Activated naive CD4-positive, alpha-beta T cell treated with anti-CD3 and anti-CD28 coated beads, Interleukin-2, amount 50 U/mL, for 72 hours (primary cell): ENCODE measurements at regions not wholly inside any gene's neighbourhood (a gene's known extent, or its start where the extent isn't known, plus 50 kb on each side); places are given as distances from the start of the nearest gene placed in this dataset.

Experiments used
- ATAC-seq, 2 donors: fragments of 150-1000 bp; cut with Tn5 transposase; 2 replicates each; pipeline ENCODE4 v1.10.0; 2021; ENCODE audit warnings: mild to moderate bottlenecking in 2 of 2, moderate library complexity in 2 of 2
- DNase-seq, 2 donors: peaks; one replicate each; pipeline ENCODE4 v3.0.0; 2021 to 2022; ENCODE audit warnings: low spot score in 2 of 2
- H3K27ac Mint-ChIP-seq, 2 donors: one replicate each; pipeline ENCODE4 v1.8.0; 2022; ENCODE audit warnings: mild to moderate bottlenecking in 2 of 2, mixed read lengths in 2 of 2
- H3K36me3 Mint-ChIP-seq, 2 donors: one replicate each; pipeline ENCODE4 v1.8.0; 2022; ENCODE audit warnings: mixed read lengths in 2 of 2
- H3K9me3 Mint-ChIP-seq, 2 donors: one replicate each; pipeline ENCODE4 v1.8.0; 2022; ENCODE audit warnings: mixed read lengths in 2 of 2

GRCh38 chr11:91956711-91957110 lies 267.9 kb upstream of the FAT3 start:
- H3K27ac Mint-ChIP-seq: no peak overlapping the region
- H3K9me3 Mint-ChIP-seq: peaks cover 31 to 34% of the 10 kb centered on the region in 2 donors
- DNase-seq (no peak), ATAC-seq (no peak)
- H3K36me3 Mint-ChIP-seq: peaks cover 10 to 23% of the 10 kb centered on the region in 2 donors

DNA sequence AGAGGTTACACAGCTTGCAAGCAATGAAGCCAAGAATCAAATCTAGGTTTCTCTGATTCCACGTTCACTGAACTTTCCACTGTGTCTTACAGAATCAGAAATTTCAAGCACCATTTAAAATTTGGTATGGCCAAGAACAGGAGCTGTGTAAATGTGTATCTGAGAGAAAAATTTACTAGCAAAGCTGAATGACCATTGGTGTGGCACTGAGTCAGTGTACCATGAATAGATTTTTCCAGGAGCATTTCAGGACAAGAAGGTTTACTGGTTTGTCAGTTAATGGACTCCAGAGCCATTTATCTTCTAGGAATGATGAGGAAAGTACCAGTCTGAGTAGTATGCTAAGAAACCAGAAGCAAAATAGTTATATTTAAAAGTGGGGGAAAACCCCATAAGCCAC lies 269.4 kb upstream of the FAT3 start:
- Mint-ChIP-seq H3K36me3 (peaks cover 3 to 19% of the 10 kb centered on the region in 2 donors), H3K27ac (no peak overlapping the region), H3K9me3 (peaks cover 18 to 21% of the 10 kb centered on the region in 2 donors)
- ATAC-seq (no peak), DNase-seq (no peak)

DNA sequence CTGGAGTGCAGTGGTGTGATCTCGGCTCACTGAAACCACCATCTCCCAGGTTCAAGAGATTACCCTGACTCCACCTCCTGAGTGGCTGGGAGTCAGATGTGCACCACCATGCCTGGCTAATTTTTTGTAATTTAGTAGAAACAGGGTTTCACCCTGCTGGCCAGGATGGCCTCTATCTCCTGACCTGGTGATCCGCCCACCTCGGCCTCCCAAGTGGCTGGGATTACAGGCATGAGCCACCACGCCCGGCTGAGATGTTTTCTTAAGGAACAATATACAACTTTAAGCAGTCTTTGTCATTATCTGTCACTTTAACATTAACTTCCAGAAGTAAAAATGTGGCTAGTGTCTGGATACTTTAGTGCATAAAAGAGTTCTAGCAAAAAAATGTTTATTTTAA lies 272.6 kb upstream of the FAT3 start:
- ATAC-seq (no peak), DNase-seq (no peak)
- Mint-ChIP-seq H3K27ac (no peak overlapping the region), H3K9me3 (peaks cover 17 to 18% of the 10 kb centered on the region in 2 donors), H3K36me3 (peaks cover 0 to 5% of the 10 kb centered on the region in 2 donors)

GRCh38 chr11:91947215-91947820 lies 277.3 kb upstream of the FAT3 start:
- DNase-seq (no peak), ATAC-seq (no peak)
- H3K27ac Mint-ChIP-seq: no peak overlapping the region
- H3K36me3 Mint-ChIP-seq: no peaks in the 10 kb centered on the region
- peaks cover 24 to 27% of the 10 kb centered on the region in 2 donors for H3K9me3 Mint-ChIP-seq

DNA sequence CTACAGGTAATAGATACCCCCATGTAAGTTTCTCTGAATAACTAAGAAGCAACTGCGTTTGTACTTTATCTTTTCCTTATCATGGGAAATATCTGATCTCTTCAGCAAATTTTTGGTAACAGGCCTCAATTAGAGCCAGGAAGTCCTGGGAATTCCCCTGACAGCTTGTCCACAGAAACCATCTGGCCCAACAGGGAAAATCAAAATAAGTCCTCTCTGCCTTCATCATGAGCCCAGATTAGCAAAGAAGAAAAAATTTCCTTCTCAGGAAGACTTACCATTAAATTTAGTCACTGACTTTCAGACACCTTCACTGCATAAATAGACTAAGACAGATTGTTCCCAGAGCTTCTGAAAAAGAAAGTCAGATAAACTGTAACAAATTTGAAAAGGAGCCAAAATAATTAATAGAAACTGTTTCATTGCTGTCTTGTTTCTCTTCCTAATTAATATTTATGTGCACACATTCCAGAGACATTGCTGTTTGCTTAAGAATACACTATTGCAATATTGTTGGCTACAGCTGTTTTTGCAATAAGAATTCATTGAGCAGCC lies 278.1 kb upstream of the FAT3 start:
- Mint-ChIP-seq H3K27ac (no peak overlapping the region), H3K9me3 (peaks cover 24 to 27% of the 10 kb centered on the region in 2 donors), H3K36me3 (no peaks in the 10 kb centered on the region)
- no peak for ATAC-seq
- DNase-seq: no peak

DNA sequence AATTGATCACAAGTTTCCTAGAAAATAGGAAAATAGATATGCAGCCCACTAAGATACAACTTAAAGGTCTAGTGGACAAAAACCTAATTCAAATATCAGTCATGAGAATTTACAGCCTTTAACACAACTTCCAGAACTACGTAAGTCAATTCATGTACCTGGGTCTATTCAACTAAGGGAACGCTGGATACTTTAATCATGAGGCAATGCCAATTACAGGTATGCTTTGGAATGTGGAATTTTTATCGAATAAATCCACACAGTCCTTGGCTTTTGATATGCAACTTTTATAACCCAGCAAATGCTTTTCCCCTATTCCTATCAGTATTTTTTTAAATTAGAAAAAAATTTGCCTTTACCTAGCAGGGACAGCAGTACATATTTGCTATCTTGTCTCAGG lies 289.5 kb upstream of the FAT3 start:
- Mint-ChIP-seq H3K36me3 (no peaks in the 10 kb centered on the region), H3K9me3 (peaks cover 11 to 17% of the 10 kb centered on the region in 2 donors), H3K27ac (no peak overlapping the region)
- no peak for ATAC-seq
- DNase-seq: no peak

DNA sequence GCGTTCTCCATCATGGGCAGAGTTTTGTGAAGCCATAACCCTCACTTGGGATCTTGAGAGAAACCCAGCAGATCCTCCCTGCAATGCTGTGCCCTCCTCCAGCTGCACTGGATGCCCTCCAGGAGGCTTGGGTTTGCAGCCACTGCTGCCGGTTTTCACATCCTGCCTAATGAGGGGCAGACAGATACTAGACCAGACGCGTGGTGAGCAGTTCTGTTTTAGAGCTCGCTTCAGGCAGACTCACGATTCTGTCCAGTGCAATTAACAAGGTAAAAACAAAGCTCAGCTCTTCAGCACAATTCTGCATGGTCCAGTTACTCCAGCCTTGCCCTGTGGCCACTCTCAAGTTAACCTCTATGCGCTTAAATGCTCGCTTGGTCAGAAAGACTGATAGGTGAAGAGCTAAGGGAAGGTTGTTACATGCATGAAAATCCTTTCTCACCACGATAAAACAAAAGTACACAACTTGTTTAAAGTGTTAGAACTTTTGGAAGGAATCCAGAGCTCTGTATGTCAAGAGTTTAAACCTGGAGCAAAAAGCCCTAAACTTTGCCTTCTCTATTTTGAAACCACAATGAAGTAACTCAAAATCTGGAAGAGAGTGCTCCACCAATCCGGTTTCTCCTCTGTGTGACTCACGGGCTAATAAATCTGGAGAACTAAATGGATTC lies 292.3 kb upstream of the FAT3 start:
- H3K36me3 Mint-ChIP-seq: no peaks in the 10 kb centered on the region
- peaks cover 20 to 22% of the 10 kb centered on the region in 2 donors for H3K9me3 Mint-ChIP-seq
- DNase-seq (no peak), ATAC-seq (no peak)
- H3K27ac Mint-ChIP-seq: no peak overlapping the region

DNA sequence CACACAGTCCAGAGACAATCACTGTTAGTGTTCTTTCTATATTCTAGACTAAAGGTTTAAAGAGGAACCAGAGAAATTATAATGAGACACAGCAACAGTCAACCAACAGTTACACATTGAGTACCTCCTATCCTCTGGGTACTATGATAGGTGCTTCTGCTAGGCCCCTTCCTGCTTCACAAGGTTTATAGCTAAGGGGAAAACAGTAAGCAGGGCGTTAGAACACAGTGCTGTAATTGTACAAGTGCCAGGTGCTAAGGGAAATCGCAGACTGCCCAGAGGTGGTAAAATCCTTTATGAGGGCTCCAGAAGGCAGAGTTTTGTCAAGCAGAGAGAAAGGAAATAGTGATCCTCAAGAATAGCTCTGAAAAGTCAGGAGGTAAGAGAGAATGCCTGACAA lies 297.2 kb upstream of the FAT3 start:
- no peaks in the 10 kb centered on the region for H3K36me3 Mint-ChIP-seq
- DNase-seq: no peak
- no peak for ATAC-seq
- peaks cover 37 to 40% of the 10 kb centered on the region in 2 donors for H3K9me3 Mint-ChIP-seq
- no peak overlapping the region for H3K27ac Mint-ChIP-seq

GRCh38 chr11:91926965-91927364 lies 297.7 kb upstream of the FAT3 start:
- Mint-ChIP-seq H3K9me3 (peaks cover 37% of the 10 kb centered on the region in 2 donors), H3K36me3 (no peaks in the 10 kb centered on the region), H3K27ac (no peak overlapping the region)
- no peak for ATAC-seq
- no peak for DNase-seq

GRCh38 chr11:91922846-91923245 lies 301.8 kb upstream of the FAT3 start:
- ATAC-seq (no peak), DNase-seq (no peak)
- no peaks in the 10 kb centered on the region for H3K36me3 Mint-ChIP-seq
- H3K9me3 Mint-ChIP-seq: peaks cover 28 to 35% of the 10 kb centered on the region in 2 donors
- H3K27ac Mint-ChIP-seq: no peak overlapping the region

GRCh38 chr11:91921974-91922373 lies 302.6 kb upstream of the FAT3 start:
- no peak for ATAC-seq
- H3K27ac Mint-ChIP-seq: no peak overlapping the region
- peaks cover 25 to 31% of the 10 kb centered on the region in 2 donors for H3K9me3 Mint-ChIP-seq

DNA sequence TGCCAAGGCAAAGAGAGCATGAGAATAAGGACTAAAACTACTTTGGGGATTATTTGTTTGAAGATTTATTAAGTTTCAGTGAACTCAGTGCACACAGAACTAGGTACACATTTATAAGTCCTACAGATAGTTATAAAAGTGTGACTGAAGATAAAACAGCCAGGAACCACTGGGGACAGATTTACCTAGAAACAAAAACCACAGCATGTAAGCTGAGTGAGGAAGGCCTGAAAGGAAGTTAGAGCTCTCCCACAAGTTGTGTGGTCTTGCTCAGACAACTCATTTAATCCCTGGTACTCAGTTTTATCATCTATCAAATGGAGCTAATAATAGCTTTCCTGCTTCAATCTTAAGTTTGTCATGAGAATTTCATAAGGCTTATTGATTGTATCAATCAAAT lies 311.2 kb upstream of the FAT3 start:
- peaks cover 18 to 22% of the 10 kb centered on the region in 2 donors for H3K9me3 Mint-ChIP-seq
- DNase-seq (no peak), ATAC-seq (no peak)
- no peaks in the 10 kb centered on the region for H3K36me3 Mint-ChIP-seq
- H3K27ac Mint-ChIP-seq: no peak overlapping the region

More at GRCh38 chr11:91921974-91922373, 302.6 kb upstream of the FAT3 start:
- H3K36me3 Mint-ChIP-seq: no peaks in the 10 kb centered on the region
- DNase-seq: no peak

- Mint-ChIP-seq H3K9me3 (peaks cover 18 to 22% of the 10 kb centered on the region in 2 donors), H3K27ac (no peak overlapping the region), H3K36me3 (no peaks in the 10 kb centered on the region)
- no peak for ATAC-seq
- DNase-seq: no peak
These were observed 312.3 kb upstream of the FAT3 start for GRCh38 chr11:91912322-91912721.

GRCh38 chr11:91906871-91907624 lies 317.6 kb upstream of the FAT3 start:
- ATAC-seq: no peak
- H3K9me3 Mint-ChIP-seq: peaks cover 12 to 14% of the 10 kb centered on the region in 2 donors
- H3K36me3 Mint-ChIP-seq: no peaks in the 10 kb centered on the region
- no peak overlapping the region for H3K27ac Mint-ChIP-seq
- no peak for DNase-seq

DNA sequence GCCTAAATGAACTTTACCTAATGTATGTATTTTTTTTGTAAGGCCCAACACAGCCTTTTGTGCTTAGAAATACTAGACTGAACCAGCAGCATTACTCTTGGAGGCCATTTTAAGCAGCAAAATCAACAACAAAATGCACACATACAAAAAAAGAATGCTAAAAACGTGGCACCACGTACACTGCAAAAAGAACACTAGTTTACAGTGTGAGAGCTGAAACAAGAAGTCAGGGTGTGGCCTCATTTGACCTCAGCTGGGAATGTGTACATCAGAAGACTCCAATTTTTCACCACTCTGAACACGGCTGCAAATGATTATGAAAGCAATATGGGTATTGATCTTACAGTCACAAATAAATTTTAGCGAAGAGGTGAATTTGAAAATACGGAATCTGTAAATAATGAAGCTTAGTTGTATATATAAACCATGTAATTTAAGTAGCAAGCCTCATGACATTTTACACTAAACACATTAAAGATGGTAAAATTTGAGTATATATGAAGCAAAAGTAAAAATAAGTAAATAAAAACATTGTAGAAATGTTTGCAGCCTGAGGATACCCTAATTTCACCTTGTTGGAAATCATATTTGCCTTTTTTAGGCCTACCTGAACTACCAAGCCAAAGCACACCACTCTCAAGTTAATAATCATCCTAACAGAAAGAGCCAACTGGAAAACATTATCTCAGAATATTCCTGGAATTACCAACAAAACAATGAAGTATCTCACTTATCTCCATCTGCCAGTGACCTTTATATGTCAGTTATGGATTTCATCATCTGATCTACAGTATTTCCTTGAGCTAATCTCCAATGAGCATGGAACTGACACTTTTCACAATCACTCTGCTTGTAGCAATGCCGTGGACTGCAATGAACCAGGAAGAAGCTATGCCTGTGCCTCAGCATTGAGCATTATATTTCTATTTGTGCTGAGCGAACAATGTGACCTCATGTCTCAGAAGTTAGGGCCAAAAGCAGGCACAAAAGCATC lies 319.5 kb upstream of the FAT3 start:
- Mint-ChIP-seq H3K9me3 (peaks cover 19 to 21% of the 10 kb centered on the region in 2 donors), H3K36me3 (no peaks in the 10 kb centered on the region), H3K27ac (no peak overlapping the region)
- no peak for DNase-seq
- ATAC-seq: no peak

GRCh38 chr11:91902312-91902711 lies 322.3 kb upstream of the FAT3 start:
- ATAC-seq: no peak
- H3K27ac Mint-ChIP-seq: no peak overlapping the region
- no peaks in the 10 kb centered on the region for H3K36me3 Mint-ChIP-seq
- DNase-seq: no peak
- peaks cover 15 to 17% of the 10 kb centered on the region in 2 donors for H3K9me3 Mint-ChIP-seq
